GM18517 (cell line): ENCODE measurements at regions not wholly inside any gene's neighbourhood (a gene's known extent, or its start where the extent isn't known, plus 50 kb on each side); places are given as distances from the start of the nearest gene placed in this dataset.
"Not testable (repeated sequence)": the region's sequence is repeated elsewhere in the genome, so short reads cannot be mapped to it uniquely, and the experiment has no call there.

ENCODE experiments used
- ATAC-seq: cut with Tn5 transposase; IDR thresholded peaks from one replicate; pipeline ENCODE4 v1.9.1; 2021; ENCODE audit warnings: mild to moderate bottlenecking, moderate library complexity; ENCODE audit not compliant: unreplicated experiment

DNA sequence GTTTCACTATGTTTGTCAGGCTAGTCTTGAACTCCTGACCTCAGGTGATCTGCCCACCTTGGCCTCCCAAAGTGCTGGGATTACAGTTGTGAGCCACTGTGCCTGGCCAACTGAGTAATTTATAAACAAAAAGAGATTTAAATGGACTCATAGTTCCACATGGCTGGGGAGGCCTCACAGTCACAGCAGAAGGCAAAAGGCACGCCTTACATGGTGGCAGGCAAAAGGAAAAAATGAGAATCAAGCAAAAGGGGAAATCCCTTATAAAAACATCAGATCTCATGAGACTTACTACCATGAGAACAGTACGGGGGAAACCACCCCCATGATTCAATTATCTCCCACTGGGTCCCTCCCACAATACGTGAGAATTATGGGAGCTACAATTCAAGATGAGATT lies 73.2 kb upstream of the TIAM1 start:
- not testable (repeated sequence) for ATAC-seq

GRCh38 chr21:31416465-31416864 lies 72.4 kb upstream of the TIAM1 start:
- ATAC-seq = no peak

DNA sequence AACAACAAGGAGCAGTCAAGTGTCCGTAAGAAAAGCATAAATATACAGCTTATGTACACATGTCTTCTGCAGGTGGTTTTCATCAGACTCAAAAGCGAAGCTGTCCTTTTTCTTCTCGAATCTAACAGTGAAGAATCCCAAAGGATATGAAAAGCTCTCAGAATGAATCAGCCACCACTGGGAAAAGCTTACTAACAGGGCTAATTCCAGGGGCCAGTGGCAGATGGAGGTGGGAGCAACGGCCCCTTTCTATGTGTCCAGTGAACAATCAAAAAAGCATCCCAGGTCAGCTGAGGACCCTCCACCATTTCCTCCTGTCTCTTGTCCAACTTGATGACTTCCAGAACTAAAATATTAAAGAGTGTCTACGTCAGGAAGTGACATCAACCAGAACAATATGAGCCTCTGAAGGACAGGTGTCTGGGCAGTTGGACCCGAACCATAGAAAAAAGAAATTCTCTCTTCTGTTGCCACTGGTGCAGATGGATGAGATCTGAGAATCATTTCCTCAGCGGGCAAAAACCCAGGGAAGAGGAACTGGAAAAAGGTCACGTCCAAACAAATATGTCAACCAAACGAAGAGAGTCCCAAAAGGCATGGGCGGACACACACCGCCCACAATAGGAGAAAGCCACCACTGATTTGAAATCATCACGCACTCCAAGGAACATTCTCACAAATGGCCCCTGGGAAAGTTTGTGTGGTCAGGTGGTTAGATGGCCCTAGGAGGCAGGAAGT lies 70.4 kb upstream of the TIAM1 start:
- no peak for ATAC-seq

GRCh38 chr21:31413698-31414097 lies 69.6 kb upstream of the TIAM1 start:
- ATAC-seq = no peak

DNA sequence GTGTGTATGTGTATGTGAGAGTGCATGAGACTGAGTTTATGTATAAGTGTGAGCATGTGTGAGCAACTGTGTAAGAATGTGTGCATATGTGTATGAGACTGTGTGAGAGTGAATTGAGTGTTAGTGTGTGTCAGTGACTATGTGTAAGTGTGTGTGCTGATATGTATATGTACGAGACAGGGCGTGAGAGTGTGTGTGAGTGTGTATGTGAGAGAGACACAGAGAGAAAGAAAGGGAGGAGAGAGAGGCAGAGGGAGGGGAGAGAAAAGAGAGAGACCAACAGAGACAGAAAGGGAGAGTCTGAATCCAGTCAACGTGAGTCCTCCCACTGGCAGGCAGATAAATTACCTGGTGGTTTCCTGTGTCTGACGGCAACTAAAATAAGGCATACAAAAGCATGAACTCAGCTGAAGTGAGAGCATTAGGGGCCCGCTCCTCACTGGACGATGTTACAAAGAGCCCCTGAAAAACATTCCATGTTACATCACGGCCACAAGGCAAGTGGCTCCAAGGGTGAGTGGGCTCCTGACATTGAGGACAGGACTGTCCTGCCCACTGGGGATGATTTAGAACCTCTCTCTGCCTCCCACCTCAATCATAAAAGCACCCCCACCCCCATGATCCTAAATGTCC lies 66.6 kb upstream of the TIAM1 start:
- ATAC-seq = no peak

GRCh38 chr21:31409831-31410487 lies 65.9 kb upstream of the TIAM1 start:
- ATAC-seq = no peak

DNA sequence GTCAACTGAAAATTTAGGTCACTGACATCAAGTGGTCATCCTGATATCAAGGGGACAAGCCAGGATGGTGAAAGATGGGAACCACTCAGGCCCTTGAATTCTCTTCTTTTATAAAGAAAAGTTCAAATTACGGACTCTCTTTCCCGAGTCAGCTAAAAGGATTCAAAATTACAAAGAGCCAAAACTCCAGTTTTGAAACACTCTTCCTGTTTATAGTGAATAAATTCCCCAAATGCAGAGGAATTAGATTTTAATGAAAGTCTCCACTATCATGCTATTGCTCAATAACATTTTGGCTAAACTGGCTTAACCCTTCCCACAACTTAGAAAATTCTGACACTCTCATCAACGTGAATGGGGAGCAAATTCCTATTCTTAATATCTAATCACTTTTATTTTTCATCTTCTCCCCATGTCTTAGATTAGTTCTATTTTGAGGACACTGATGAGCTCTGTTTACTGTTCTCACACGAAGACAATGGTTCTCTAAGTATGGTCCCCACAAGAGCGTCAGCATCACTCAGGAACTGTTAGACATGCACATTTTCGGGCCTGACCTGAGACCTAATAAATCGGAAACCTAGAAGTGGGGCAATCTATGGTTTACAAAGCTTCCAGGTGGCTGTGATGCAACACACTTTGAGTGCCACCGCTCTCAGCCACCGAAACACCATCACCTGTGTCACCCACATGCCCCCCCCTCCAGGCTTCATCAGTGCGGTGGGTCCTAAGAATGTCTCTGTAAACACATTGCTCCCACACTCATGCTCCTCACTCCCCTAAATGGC lies 64.4 kb upstream of the TIAM1 start:
- ATAC-seq = no peak

DNA sequence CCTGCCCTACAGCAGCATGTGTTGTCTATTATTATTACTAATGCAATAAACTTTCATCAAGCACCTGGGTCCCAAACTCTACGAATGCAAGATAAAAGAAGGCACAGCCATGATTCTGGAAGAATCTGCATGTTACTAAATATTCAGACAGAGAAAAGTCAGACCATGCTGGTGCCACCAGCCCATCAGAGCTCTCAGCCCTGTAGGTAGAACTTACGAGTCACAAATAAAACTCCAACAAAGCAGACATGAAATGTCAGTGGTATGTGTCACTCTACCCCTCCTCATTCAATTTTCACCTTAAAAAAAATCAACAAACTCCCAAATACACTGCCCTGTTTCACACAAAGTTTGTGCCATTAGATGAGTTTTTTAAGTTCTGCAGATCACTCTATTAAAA lies 62.4 kb upstream of the TIAM1 start:
- ATAC-seq = no peak

DNA sequence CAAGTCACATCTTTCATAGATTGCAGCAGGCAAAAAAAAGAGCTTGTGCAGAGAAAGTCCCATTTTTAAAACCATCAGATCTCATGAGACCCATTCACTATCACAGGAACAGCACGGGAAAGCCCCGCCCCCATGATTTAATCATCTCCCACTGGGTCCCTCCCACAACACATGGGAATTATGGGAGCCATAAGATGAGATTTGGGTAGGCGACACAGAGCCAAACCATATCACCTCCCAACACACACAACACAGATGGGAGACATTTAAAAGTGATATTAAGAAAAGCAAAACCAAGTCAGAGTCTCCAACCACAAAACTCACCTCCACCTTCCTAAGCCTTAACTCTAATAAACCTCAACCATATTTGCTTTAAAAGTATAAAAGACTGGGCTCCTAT lies 61.5 kb upstream of the TIAM1 start:
- ATAC-seq = no peak

DNA sequence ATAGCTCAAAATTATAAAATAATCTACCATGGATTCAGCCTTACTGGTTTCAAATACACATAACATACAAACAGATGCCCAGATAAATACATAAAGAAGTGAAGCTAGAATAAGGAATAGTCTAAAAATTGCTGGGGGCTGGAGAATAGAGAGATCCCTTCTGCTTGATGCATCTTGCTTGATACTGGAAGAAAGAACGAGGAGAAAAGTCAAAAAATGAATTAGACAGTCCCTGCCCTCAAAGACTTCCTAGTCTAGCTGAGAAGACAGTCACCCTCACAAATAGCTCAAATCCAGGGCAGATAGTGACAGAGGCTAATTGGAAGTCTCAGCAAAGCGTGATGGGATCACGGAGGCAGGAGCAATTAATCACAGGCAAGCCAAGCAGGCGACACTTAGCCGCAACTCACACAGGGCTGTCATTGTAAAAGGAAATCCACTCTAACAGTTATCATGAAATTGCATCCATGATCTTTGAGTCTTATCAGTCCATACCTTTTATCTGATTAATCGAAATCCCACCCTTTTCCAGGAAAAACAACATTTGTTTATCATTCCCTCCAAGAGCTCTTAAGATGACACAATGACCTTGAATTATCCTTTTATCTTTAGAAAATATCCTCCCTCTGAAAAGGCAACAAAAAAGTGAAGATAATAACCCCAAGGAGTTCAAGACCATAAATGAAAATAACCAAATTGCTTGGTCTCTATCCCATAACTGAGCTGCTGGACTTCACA lies 59.7 kb upstream of the TIAM1 start:
- ATAC-seq = no peak

DNA sequence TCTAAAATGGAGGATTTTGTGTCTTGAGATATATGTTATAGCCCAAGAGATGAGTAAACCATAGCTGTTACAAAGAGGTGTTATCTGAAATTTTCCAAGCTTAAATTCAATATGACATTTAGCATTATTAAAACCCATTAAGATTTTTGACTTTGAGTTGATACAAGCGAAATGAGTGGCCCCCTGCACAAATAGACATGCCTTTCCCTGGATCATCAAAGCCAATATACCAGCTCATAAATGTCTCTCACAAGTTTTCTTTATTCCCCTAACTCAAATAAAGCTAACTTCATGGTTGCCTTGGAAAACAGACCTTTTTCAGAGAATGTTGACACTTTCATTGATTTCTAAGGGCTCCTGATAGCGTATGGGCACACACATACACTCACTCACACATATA lies 55.5 kb upstream of the TIAM1 start:
- no peak for ATAC-seq

DNA sequence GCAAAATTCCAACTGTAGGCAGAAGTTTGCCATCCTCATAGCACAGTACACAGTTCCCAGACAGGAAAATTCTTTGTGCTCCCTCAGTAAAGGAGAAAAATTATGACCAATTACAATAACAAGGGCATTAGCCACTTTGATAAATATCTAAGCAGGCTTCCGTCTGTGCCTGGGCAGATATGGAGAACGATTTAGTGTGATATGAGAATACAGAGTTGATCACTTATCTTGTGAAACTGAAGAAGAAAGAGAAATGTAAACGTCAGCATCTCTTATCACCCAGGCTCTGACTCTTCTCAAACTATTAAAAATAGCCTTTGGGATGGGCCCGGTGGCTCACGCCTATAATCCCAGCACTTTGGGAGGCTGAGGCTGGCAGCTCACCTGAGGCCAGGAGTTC lies 54.5 kb upstream of the TIAM1 start:
- no peak for ATAC-seq

- ATAC-seq = no peak
Measured at GRCh38 chr21:31397939-31398338, 53.9 kb upstream of the TIAM1 start.

DNA sequence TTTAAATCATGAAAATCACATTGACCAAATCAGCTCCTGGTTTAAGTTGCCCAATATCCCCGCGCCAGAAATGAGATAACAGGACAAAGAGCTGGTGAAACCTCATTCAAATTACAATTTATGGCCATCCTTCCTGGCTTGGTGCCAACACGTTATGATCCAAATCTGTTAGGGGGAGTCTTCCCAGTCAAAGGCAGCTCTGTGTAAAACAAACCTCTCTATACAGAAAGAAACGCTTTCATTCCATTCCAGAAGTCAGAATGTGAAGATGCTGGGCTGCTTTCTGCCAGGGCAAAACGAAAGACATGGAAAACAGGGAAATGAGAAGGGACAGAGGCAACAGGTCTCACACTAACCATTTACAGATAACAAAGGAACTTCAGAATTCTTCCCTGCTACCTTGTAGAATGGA lies 53.5 kb upstream of the TIAM1 start:
- ATAC-seq = no peak

DNA sequence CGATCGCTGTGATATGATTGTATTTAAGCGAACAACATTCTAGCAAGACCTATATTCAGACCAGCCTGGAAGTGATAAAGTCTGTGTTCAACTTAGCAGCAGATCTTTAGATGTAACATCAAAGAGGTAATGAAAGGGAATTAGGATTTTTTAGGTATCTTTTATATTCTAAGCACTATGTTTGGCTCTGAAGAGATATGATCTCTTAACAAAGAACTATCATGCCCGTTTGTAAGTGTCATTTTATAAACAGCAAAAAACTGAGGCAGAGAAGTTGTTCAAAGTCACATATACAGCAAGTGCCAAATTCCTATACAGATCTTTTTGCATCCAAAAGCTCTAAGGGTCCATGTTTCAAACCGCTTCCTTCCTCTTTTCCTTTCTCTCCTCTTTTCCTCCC lies 53.0 kb upstream of the TIAM1 start:
- no peak for ATAC-seq

DNA sequence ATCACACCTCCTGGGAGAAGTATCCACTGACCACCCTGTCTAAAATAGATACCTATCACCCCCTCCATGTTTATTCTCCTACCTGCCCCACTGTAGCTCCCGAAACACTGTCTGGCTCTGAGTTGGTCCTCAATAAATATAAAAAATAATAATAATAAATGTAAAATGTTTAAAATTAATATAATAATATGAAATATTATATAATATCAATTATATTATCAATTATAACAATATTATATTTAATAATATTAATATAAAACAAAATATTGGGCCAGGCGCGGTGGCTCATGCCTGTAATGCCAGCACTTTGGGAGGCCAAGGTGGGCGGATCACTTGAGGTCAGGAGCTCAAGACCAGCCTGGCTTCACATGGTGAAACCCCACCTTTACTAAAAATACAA lies 52.3 kb upstream of the TIAM1 start:
- no peak for ATAC-seq

GRCh38 chr21:31395791-31396190 lies 51.7 kb upstream of the TIAM1 start:
- ATAC-seq = no peak

DNA sequence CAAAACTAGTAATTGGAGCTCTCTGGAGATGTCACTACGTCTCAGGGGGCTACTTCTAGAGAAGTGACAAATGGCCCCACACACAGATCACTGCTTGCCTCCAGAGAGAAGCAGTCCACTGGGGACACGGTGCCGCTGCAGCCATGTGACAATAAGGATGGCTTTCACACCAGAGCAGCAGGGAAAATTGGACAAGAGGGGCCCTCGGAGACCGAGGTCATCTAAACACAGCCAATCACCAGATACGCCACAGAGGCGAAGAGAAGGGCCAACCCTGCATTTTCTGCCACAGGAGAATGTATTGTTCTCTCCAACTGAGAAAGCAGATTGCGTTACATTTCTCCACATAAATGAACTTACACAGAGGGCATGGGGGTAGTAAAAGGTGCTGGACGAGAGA lies 51.2 kb upstream of the TIAM1 start:
- no peak for ATAC-seq

DNA sequence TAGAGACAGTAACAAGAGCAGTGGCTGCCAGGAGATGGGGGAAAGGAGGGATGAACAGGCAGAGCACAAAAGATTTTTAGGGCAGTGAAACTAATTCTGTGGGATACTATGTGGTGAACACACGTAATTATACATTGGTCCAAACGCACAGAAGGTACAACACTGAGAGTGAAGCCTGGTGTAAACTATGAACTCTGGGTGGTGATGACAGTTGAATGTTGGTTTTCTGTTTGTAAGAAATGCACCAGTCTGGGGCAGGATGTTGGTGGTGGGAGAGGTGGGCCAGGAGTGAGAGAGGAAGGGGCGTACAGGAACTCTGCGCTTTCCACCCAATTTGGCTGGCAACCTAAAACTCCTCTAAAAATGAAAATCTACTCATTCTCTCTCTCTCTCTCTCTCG lies 50.2 kb upstream of the TIAM1 start:
- ATAC-seq = no peak
